SU-DHL-6 (cell line): ENCODE measurements at regions not wholly inside any gene's neighbourhood (a gene's known extent, or its start where the extent isn't known, plus 50 kb on each side); places are given as distances from the start of the nearest gene placed in this dataset.
"Not testable (repeated sequence)": the region's sequence is repeated elsewhere in the genome, so short reads cannot be mapped to it uniquely, and the experiment has no call there.

Experiments used
- H2AFZ ChIP-seq: fragments of 200-600 bp; sonication (generic); 2 replicates; pipeline ENCODE4 v1.6.1; 2014; ENCODE audit warnings: low read depth, mild to moderate bottlenecking, moderate library complexity, mixed read lengths, antibody characterized with exemption, low read length; ENCODE audit not compliant: severe bottlenecking
- H3F3A ChIP-seq: fragments of 200-600 bp; shearing (Covaris generic); 2 replicates; pipeline ENCODE4 v1.6.0; 2016; ENCODE audit warnings: antibody characterized with exemption, mild to moderate bottlenecking; ENCODE audit not compliant: insufficient read depth
- H3K27ac ChIP-seq: fragments of 200-600 bp; sonication (generic); 2 replicates; pipeline ENCODE4 v1.5.1; 2016; ENCODE audit warnings: low read depth, mild to moderate bottlenecking, low read length, moderate library complexity, mixed read lengths
- H3K27me3 ChIP-seq: fragments of 200-600 bp; sonication (generic), shearing (Covaris generic); 2 replicates; pipeline ENCODE4 v1.6.0; 2014; ENCODE audit warnings: mild to moderate bottlenecking, low read length
- H3K36me3 ChIP-seq: fragments of 200-600 bp; sonication (generic); 2 replicates; pipeline ENCODE4 v1.6.1; 2014; ENCODE audit warnings: mild to moderate bottlenecking, low read length, mixed read lengths
- H3K4me2 ChIP-seq: fragments of 300-600, 200-600 bp; shearing (Covaris generic), sonication (generic); 2 replicates; pipeline ENCODE4 v1.6.0; 2014; ENCODE audit warnings: low read length, low read depth, mild to moderate bottlenecking; ENCODE audit not compliant: poor library complexity, severe bottlenecking
- H3K4me3 ChIP-seq: fragments of 200-600 bp; sonication (generic); 2 replicates; pipeline ENCODE4 v1.5.1; 2014; ENCODE audit warnings: antibody characterized with exemption, low read length, mild to moderate bottlenecking, mixed read lengths; ENCODE audit not compliant: insufficient read depth, poor library complexity, severe bottlenecking
- H3K79me2 ChIP-seq: fragments of 200-600 bp; sonication (generic); 2 replicates; pipeline ENCODE4 v1.6.1; 2014; ENCODE audit warnings: mild to moderate bottlenecking, low read length, moderate library complexity; ENCODE audit not compliant: insufficient read depth
- H3K9ac ChIP-seq: fragments of 200-600 bp; sonication (generic); 2 replicates; pipeline ENCODE4 v1.7.0; 2014; ENCODE audit warnings: mild to moderate bottlenecking, low read length
- H3K9me2 ChIP-seq: fragments of 200-600 bp; sonication (generic); replicated peaks from 2 replicates; pipeline ENCODE4 v1.6.1; 2014; ENCODE audit warnings: low read length; ENCODE audit not compliant: insufficient read depth
- H3K9me3 ChIP-seq: fragments of 200-600 bp; sonication (generic); 2 replicates; pipeline ENCODE4 v1.6.1; 2014; ENCODE audit warnings: low read length, mixed read lengths; ENCODE audit not compliant: insufficient read depth
- H4K20me1 ChIP-seq: fragments of 200-600 bp; sonication (generic); 2 replicates; pipeline ENCODE4 v1.6.1; 2014; ENCODE audit warnings: low read depth, mild to moderate bottlenecking, antibody characterized with exemption, low read length, moderate library complexity, mixed read lengths
- CTCF ChIP-seq: fragments of 200-600 bp; sonication (generic); IDR thresholded peaks from one replicate; pipeline ENCODE4 v1.5.1; 2017; ENCODE audit warnings: antibody characterized with exemption, mild to moderate bottlenecking, low read length, moderate library complexity; ENCODE audit not compliant: insufficient read depth, poor library complexity, severe bottlenecking
- EZH2phosphoT487 ChIP-seq: fragments of 200-600 bp; sonication (generic), shearing (Covaris generic); conservative IDR thresholded peaks from 2 replicates; pipeline ENCODE4 v1.6.1; 2018; ENCODE audit warnings: mild to moderate bottlenecking, antibody characterized with exemption, low read length, moderate library complexity, mixed read lengths

GRCh38 chr10:28769091-28769604, 91.8 kb downstream of the BAMBI start:
- no peak for TF ChIP-seq CTCF
- TF ChIP-seq EZH2phosphoT487 = no peak
- Histone ChIP-seq H3K9ac (no peak overlapping the region), H2AFZ (no peak overlapping the region), H3K9me3 (no peaks in the 10 kb centered on the region), H3K36me3 (no peaks in the 10 kb centered on the region), H3K4me3 (no peak overlapping the region), H3K79me2 (no peaks in the 10 kb centered on the region), H4K20me1 (no peaks in the 10 kb centered on the region), H3K4me2 (no peak overlapping the region), H3K27ac (no peak overlapping the region), H3K27me3 (no peaks in the 10 kb centered on the region), H3K9me2 (no peaks in the 10 kb centered on the region), H3F3A (no peaks in the 10 kb centered on the region)

DNA sequence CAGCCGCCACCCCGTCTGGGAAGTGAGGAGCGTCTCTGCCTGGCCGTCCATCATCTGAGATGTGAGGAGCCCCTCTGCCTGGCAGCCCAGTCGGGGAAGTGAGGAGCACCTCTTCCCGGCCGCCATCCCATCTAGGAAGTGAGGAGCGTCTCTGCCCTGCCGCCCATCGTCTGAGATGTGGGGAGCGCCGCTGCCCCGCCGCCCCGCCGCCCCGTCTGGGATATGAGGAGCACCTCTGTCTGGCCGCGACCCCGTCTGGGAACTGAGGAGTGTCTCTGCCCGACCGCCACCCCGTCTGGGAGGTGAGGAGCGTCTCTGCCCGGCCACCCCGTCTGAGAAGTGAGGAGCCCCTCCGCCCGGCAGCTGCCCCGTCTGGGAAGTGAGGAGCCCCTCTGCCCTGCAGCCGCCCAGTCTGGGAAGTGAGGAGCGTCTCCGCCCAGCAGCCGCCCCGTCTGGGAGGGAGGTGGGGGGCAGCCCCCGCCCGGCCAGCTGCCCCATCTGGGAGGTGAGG, 94.3 kb downstream of the BAMBI start:
- H3K4me2 ChIP-seq, H3K9ac ChIP-seq, H3K79me2 ChIP-seq, H3K4me3 ChIP-seq, H3K9me3 ChIP-seq, H3F3A ChIP-seq, H3K27me3 ChIP-seq, H3K27ac ChIP-seq, H4K20me1 ChIP-seq, H3K36me3 ChIP-seq, H2AFZ ChIP-seq, H3K9me2 ChIP-seq: not testable (repeated sequence)

GRCh38 chr10:28774051-28774995, 97.0 kb downstream of the BAMBI start:
- Histone ChIP-seq H2AFZ (no peak overlapping the region), H3K9me2 (no peaks in the 10 kb centered on the region), H3K4me3 (no peak overlapping the region), H3K27me3 (no peaks in the 10 kb centered on the region), H3K27ac (no peak overlapping the region), H4K20me1 (no peaks in the 10 kb centered on the region), H3K9me3 (no peaks in the 10 kb centered on the region), H3K9ac (no peak overlapping the region), H3F3A (no peaks in the 10 kb centered on the region), H3K79me2 (no peaks in the 10 kb centered on the region), H3K4me2 (no peak overlapping the region), H3K36me3 (no peaks in the 10 kb centered on the region)
- no peak for TF ChIP-seq CTCF
- no peak for TF ChIP-seq EZH2phosphoT487

DNA sequence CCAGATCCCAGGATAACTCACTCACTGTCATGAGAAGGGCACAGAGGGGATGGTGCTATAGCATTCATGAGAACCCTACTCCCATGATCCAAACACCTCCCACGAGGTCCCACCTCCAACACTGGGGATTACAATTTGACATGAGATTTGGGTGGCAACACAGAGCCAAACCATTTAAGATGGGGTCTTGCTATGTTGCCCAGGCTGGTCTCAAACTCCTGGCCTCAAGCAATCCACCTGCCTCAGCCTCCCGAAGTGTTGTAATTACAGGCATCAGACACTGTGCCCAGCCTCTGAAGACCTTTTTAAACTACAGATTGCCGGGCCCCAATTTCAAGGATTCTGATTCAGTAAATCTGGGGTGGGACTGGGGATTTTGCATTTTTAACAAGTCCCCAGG, 98.5 kb downstream of the BAMBI start:
- no peaks in the 10 kb centered on the region for H3K9me3 ChIP-seq
- no peak overlapping the region for H3K9ac ChIP-seq
- no peaks in the 10 kb centered on the region for H3K9me2 ChIP-seq
- no peak overlapping the region for H3K4me2 ChIP-seq
- no peak overlapping the region for H3K4me3 ChIP-seq
- H2AFZ ChIP-seq = no peak overlapping the region
- no peak overlapping the region for H3K27ac ChIP-seq
- H3K79me2 ChIP-seq = no peaks in the 10 kb centered on the region
- no peaks in the 10 kb centered on the region for H4K20me1 ChIP-seq
- no peaks in the 10 kb centered on the region for H3K27me3 ChIP-seq
- TF ChIP-seq CTCF (no peak), EZH2phosphoT487 (no peak)
- H3F3A ChIP-seq = no peaks in the 10 kb centered on the region
- H3K36me3 ChIP-seq = no peaks in the 10 kb centered on the region
